ENCODE measurements at regions not wholly inside any gene's neighbourhood (a gene's known extent, or its start where the extent isn't known, plus 50 kb on each side); places are given as distances from the start of the nearest gene placed in this dataset.
"Not testable (repeated sequence)": the region's sequence is repeated elsewhere in the genome, so short reads cannot be mapped to it uniquely, and the experiment has no call there.

- DNase-seq, result no peak
Observed at GRCh38 chr4:132386130-132386529, 763.0 kb upstream of the PCDH10 start.

GRCh38 chr4:132387060-132387459 lies 762.0 kb upstream of the PCDH10 start:
- DNase-seq, result no peak

- DNase-seq, result no peak
Observed at GRCh38 chr4:132395561-132395960, 753.5 kb upstream of the PCDH10 start.

- no peak for DNase-seq
Observed at GRCh38 chr4:132396636-132397035, 752.5 kb upstream of the PCDH10 start.

GRCh38 chr4:132417220-132417619 lies 731.9 kb upstream of the PCDH10 start:
- DNase-seq, result no peak

- no peak for DNase-seq
Observed at GRCh38 chr4:132427125-132427524, 722.0 kb upstream of the PCDH10 start.

GRCh38 chr4:132437117-132437516 lies 712.0 kb upstream of the PCDH10 start:
- DNase-seq, result no peak

- DNase-seq, result no peak
Observed at GRCh38 chr4:132445386-132445785, 703.7 kb upstream of the PCDH10 start.

GRCh38 chr4:132457987-132458386 lies 691.1 kb upstream of the PCDH10 start:
- DNase-seq, result not testable (repeated sequence)

- DNase-seq, result no peak
Observed at GRCh38 chr4:132479543-132479942, 669.6 kb upstream of the PCDH10 start.

GRCh38 chr4:132488555-132488954 lies 660.5 kb upstream of the PCDH10 start:
- DNase-seq, result no peak

GRCh38 chr4:132493476-132493875 lies 655.6 kb upstream of the PCDH10 start:
- DNase-seq, result no peak

- not testable (repeated sequence) for DNase-seq
Observed at GRCh38 chr4:132495267-132495812, 653.8 kb upstream of the PCDH10 start.

GRCh38 chr4:132498215-132498614 lies 650.9 kb upstream of the PCDH10 start:
- no peak for DNase-seq

- DNase-seq, result no peak
Observed at GRCh38 chr4:132502096-132502552, 647.0 kb upstream of the PCDH10 start.

GRCh38 chr4:132504438-132504837 lies 644.7 kb upstream of the PCDH10 start:
- no peak for DNase-seq

GRCh38 chr4:132506568-132506967 lies 642.5 kb upstream of the PCDH10 start:
- no peak for DNase-seq

GRCh38 chr4:132513491-132513890 lies 635.6 kb upstream of the PCDH10 start:
- no peak for DNase-seq

- no peak for DNase-seq
Observed at GRCh38 chr4:132526652-132527051, 622.4 kb upstream of the PCDH10 start.

GRCh38 chr4:132527817-132528216 lies 621.3 kb upstream of the PCDH10 start:
- DNase-seq, result no peak

- DNase-seq, result no peak
Observed at GRCh38 chr4:132530861-132531260, 618.2 kb upstream of the PCDH10 start.

GRCh38 chr4:132540268-132540667 lies 608.8 kb upstream of the PCDH10 start:
- no peak for DNase-seq

GRCh38 chr4:132540797-132541196 lies 608.3 kb upstream of the PCDH10 start:
- DNase-seq, result no peak

- no peak for DNase-seq
Observed at GRCh38 chr4:132542228-132542627, 606.9 kb upstream of the PCDH10 start.

- no peak for DNase-seq
Observed at GRCh38 chr4:132548463-132548862, 600.6 kb upstream of the PCDH10 start.

GRCh38 chr4:132556316-132556715 lies 592.8 kb upstream of the PCDH10 start:
- DNase-seq, result no peak
